Mesenteric fat pad (tissue), 1 donor: ENCODE measurements at regions not wholly inside any gene's neighbourhood (a gene's known extent, or its start where the extent isn't known, plus 50 kb on each side); places are given as distances from the start of the nearest gene placed in this dataset.

ENCODE experiments used
- DNase-seq: peaks from one replicate; pipeline ENCODE4 v3.0.0-alpha.2; 2020; ENCODE audit warnings: low spot score
- donor health status: DM: yes; HTN: yes; CAD: no.

GRCh38 chr3:72698154-72698917, 149.9 kb downstream of the SHQ1 start:
- no peak for DNase-seq

GRCh38 chr3:72697717-72698116, 150.5 kb downstream of the SHQ1 start:
- DNase-seq, result no peak

- DNase-seq, result no peak
Measured at GRCh38 chr3:72696815-72697214, 151.4 kb downstream of the SHQ1 start.

GRCh38 chr3:72694398-72694797, 153.8 kb downstream of the SHQ1 start:
- DNase-seq, result no peak

- no peak for DNase-seq
Measured at GRCh38 chr3:72692990-72693389, 155.3 kb downstream of the SHQ1 start.

GRCh38 chr3:72690629-72691028, 157.6 kb downstream of the SHQ1 start:
- DNase-seq, result no peak

GRCh38 chr3:72682936-72683452, 165.3 kb downstream of the SHQ1 start:
- no peak for DNase-seq

GRCh38 chr3:72681598-72681997, 166.6 kb downstream of the SHQ1 start:
- DNase-seq, result no peak

- no peak for DNase-seq
Measured at GRCh38 chr3:72680766-72681165, 167.5 kb downstream of the SHQ1 start.

GRCh38 chr3:72679540-72680198, 168.6 kb downstream of the SHQ1 start:
- no peak for DNase-seq

GRCh38 chr3:72678867-72679266, 169.4 kb downstream of the SHQ1 start:
- no peak for DNase-seq

- DNase-seq, result no peak
Measured at GRCh38 chr3:72678380-72678779, 169.9 kb downstream of the SHQ1 start.

GRCh38 chr3:72675243-72675642, 173.0 kb downstream of the SHQ1 start:
- DNase-seq, result no peak

- no peak for DNase-seq
Measured at GRCh38 chr3:72673011-72673771, 175.1 kb downstream of the SHQ1 start.

GRCh38 chr3:72669224-72669623, 179.0 kb downstream of the SHQ1 start:
- DNase-seq, result no peak

GRCh38 chr3:72666447-72666755, 181.8 kb downstream of the SHQ1 start:
- DNase-seq, result no peak

GRCh38 chr3:72665701-72666446, 182.4 kb downstream of the SHQ1 start:
- DNase-seq, result no peak

GRCh38 chr3:72665103-72665502, 183.1 kb downstream of the SHQ1 start:
- DNase-seq, result no peak

GRCh38 chr3:72664184-72664975, 183.9 kb downstream of the SHQ1 start:
- no peak for DNase-seq

GRCh38 chr3:72663429-72663828, 184.8 kb downstream of the SHQ1 start:
- DNase-seq, result no peak

GRCh38 chr3:72661115-72661457, 187.2 kb downstream of the SHQ1 start:
- no peak for DNase-seq
